GM18951 (cell line): ENCODE measurements at regions not wholly inside any gene's neighbourhood (a gene's known extent, or its start where the extent isn't known, plus 50 kb on each side); places are given as distances from the start of the nearest gene placed in this dataset.
"Not testable (repeated sequence)": the region's sequence is repeated elsewhere in the genome, so short reads cannot be mapped to it uniquely, and the experiment has no call there.

ENCODE experiments used
- POLR2A ChIP-seq: IDR thresholded peaks from 4 replicates; pipeline ENCODE4 v1.6.1; 2011; ENCODE audit warnings: mild to moderate bottlenecking; ENCODE audit not compliant: insufficient read length, insufficient read depth; ENCODE audit errors: extremely low read depth
- in situ Hi-C: fragments of 300-500 bp; cut with MboI; formaldehyde crosslinking; loops from one replicate; pipeline ENCODE4 v1.12.0; 2022; ENCODE audit warnings: low sequenced_read_pairs, mixed read lengths, inconsistent platforms; ENCODE audit not compliant: unreplicated experiment

DNA sequence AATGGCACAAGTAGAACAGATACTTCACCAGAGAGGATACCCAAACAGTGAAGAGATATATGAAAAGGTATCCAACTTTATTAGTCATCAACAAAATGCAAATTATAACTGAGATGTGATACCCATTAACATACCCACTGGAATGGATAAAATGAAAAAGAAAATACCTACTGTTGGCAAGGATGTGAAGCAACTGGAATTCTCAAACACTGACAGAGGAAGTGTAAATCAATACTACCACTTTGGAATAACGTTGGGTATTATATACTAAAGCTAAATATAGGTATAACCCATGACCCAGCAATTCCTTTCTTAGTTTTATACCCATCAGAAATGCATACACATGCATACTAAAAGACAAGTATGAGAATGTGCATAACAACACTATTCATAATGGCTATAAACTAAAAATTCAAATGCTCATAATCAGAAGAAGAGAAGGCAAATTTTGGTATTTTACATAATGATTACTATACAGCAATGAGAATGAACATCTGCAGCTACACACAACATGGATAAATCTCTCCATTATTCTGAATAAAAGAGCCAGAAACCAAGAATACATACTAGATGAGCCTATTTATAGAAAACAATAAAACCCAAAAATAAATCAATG is 80.6 kb downstream of the RPL27A start:
- TF ChIP-seq POLR2A: no peak

GRCh38 chr11:8765294-8765693 is 82.7 kb downstream of the RPL27A start:
- in situ Hi-C loops: no loop called here
- no peak for TF ChIP-seq POLR2A

More for the DNA sequence above, 80.6 kb downstream of the RPL27A start:
- in situ Hi-C loops: no loop called here

DNA sequence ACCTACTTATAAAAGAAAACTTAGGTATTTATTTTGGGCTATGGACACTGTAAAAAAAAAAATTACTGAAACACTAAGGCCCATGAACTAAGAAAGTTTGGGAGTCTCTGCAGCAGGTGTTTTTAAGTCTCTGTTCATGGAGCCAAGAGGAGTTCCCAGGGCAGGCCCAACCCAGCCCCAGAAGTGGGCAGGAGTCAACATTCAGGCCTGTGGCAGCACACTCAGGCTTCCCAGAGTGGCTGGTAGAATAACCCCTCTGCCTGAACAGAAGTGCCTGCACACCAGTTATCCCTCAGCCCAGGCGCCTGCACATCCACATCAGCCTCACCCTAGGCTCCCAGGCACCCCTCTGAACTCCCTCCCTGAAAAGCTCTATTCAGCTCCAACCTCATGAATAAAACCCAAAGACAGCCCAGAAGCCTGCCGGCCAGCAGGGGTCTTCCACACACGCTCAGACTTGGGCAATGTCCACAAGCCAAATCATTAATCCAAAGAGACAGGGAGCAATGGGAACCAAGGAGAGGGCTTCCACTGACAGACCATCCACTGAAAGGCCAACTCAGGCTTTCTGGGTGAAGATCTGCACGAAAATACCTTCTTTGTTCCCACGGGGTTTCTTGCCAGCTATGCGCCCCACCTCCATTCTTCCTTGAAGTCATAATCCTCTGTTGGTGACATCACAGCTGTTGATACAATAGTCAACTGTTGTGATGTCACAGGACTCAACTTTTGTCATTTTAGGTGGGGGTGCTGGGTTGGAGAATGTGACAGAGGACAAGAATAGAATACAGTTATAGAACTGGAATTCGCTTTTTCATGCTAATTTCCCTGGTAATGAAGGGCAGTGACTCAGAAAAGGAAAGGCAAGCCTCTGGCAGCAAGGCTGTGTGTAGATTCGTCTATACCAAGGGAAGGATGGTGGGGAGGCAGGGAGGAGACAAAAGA is 83.7 kb downstream of the RPL27A start:
- TF ChIP-seq POLR2A: no peak
- in situ Hi-C loops: no loop called here

DNA sequence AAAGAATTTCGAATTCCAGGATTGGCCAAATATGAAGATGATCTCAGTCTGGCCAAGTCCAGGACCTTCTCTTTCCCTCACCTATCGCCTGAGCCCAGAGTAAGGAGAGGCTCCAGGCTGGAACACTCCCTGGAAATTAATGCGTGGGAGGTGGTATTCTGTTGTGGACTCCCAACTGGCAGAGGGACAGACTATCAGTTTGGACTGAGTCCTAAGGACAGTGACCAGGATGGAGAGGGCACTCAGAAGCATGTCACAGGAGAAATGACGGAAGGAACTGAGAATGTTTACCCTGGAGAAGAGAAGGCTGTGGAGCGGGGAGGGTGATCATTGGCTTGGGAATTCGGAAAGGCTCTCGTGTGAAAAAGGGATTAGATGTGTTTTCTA is 84.4 kb downstream of the RPL27A start:
- no peak for TF ChIP-seq POLR2A
- in situ Hi-C loops: no loop called here

- TF ChIP-seq POLR2A: no peak
- in situ Hi-C loops: no loop called here
Observed at GRCh38 chr11:8767466-8768142, 85.0 kb downstream of the RPL27A start.

GRCh38 chr11:8768625-8769333 is 86.2 kb downstream of the RPL27A start:
- no peak for TF ChIP-seq POLR2A
- in situ Hi-C loops: no loop called here

- in situ Hi-C loops: no loop called here
- no peak for TF ChIP-seq POLR2A
Observed at GRCh38 chr11:8772571-8773519, 90.3 kb downstream of the RPL27A start.

DNA sequence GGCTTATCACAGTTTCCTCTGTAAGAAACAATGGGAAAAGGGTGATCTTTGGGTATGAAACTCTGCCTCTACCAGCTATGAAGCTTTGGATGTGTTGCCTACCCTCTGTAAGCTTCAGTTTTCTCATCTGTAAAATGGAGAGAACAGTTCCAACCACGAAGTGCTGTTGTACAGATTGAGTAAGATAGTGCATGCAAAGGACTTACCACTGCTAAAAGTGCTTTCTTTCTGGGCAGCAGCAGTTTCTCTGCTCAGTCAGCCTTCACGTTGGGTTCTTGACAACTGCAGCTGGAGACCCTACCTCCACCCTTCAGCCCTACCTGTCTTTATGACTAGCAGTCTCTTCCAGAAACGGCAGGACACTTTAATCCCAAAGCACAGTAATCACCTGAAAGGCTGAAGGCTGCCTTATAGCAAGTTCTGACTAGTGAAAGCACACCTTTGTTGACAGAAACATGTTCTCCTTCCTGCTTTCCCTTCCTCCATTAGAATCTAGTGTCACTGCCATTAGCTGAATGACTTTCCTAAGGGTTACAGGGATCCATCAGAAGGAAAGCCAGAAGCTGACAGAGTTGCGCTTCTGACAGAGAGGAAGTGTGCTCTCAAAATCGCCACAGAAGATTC is 91.4 kb downstream of the RPL27A start:
- in situ Hi-C loops: no loop called here
- TF ChIP-seq POLR2A: no peak

DNA sequence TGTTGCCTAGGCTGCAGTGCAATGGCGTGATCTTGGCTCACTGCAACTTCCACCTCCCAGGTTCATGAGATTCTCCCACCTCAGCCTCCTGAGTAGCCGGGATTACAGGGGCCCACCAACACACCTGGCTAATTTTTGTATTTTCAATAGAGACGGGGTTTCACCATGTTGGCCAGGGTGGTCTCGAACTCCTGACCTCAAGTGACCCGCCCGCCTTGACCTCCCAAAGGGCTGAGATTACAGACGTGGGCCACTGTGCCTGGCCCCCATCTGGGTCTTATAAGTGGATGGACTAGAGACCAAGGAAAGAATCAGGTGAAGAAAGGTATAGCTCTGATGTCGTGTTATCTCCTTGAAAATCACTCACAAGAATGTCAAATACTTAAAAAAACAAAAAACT is 92.3 kb downstream of the RPL27A start:
- in situ Hi-C loops: not testable (repeated sequence)

DNA sequence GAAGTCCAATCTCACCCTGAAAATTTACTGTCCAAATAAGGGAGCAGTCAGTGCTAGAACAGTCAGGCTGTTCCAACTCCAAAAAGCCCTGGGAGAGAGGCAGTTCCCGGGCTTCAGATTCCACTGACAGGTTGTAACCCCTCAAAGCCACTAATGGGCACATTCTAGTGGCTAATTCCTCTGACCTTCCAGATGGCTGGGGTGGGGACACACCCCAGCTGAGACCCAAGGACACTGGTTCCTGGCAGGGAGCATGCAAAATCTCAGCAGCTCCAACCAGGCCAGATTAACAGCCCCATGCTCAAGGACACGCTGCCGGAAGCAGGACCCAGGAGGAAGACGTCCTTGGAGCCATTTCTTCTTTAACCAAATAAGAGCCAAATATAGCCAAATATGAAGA is 92.7 kb downstream of the RPL27A start:
- no peak for TF ChIP-seq POLR2A
- in situ Hi-C loops: no loop called here

GRCh38 chr11:8775734-8776133 is 93.1 kb downstream of the RPL27A start:
- no peak for TF ChIP-seq POLR2A
- in situ Hi-C loops: no loop called here

- no peak for TF ChIP-seq POLR2A
- in situ Hi-C loops: no loop called here
Observed at GRCh38 chr11:8776209-8776608, 93.6 kb downstream of the RPL27A start.
